HG03565 (cell line): ENCODE measurements at regions not wholly inside any gene's neighbourhood (a gene's known extent, or its start where the extent isn't known, plus 50 kb on each side); places are given as distances from the start of the nearest gene placed in this dataset.

ENCODE experiments used
- ATAC-seq: cut with Tn5 transposase; IDR thresholded peaks from one replicate; pipeline ENCODE4 v1.9.1; 2021; ENCODE audit warnings: mild to moderate bottlenecking, moderate library complexity; ENCODE audit not compliant: unreplicated experiment

GRCh38 chr10:129021594-129022304 lies 445.3 kb upstream of the MGMT start:
- no peak for ATAC-seq

- no peak for ATAC-seq
Observed at GRCh38 chr10:129023082-129023481, 444.0 kb upstream of the MGMT start.

GRCh38 chr10:129024046-129024445 lies 443.0 kb upstream of the MGMT start:
- ATAC-seq, result no peak

- no peak for ATAC-seq
Observed at GRCh38 chr10:129025787-129026186, 441.3 kb upstream of the MGMT start.

- no peak for ATAC-seq
Observed at GRCh38 chr10:129027906-129028305, 439.1 kb upstream of the MGMT start.

GRCh38 chr10:129028451-129028850 lies 438.6 kb upstream of the MGMT start:
- no peak for ATAC-seq

- ATAC-seq, result no peak
Observed at GRCh38 chr10:129029051-129029450, 438.0 kb upstream of the MGMT start.

GRCh38 chr10:129029851-129030602 lies 437.0 kb upstream of the MGMT start:
- ATAC-seq, result no peak

- no peak for ATAC-seq
Observed at GRCh38 chr10:129030603-129030895, 436.5 kb upstream of the MGMT start.

- ATAC-seq, result no peak
Observed at GRCh38 chr10:129030996-129031843, 435.8 kb upstream of the MGMT start.

- ATAC-seq, result no peak
Observed at GRCh38 chr10:129031844-129032150, 435.2 kb upstream of the MGMT start.

GRCh38 chr10:129032372-129033313 lies 434.4 kb upstream of the MGMT start:
- no peak for ATAC-seq

- no peak for ATAC-seq
Observed at GRCh38 chr10:129033340-129033739, 433.7 kb upstream of the MGMT start.

GRCh38 chr10:129033790-129034272 lies 433.2 kb upstream of the MGMT start:
- no peak for ATAC-seq

- no peak for ATAC-seq
Observed at GRCh38 chr10:129035052-129035827, 431.8 kb upstream of the MGMT start.

- ATAC-seq, result no peak
Observed at GRCh38 chr10:129038522-129038921, 428.5 kb upstream of the MGMT start.

- ATAC-seq, result no peak
Observed at GRCh38 chr10:129039406-129040370, 427.4 kb upstream of the MGMT start.

- no peak for ATAC-seq
Observed at GRCh38 chr10:129040377-129040776, 426.7 kb upstream of the MGMT start.

GRCh38 chr10:129041916-129042315 lies 425.1 kb upstream of the MGMT start:
- ATAC-seq, result no peak
